Karpas-422 (cell line): ENCODE measurements at regions not wholly inside any gene's neighbourhood (a gene's known extent, or its start where the extent isn't known, plus 50 kb on each side); places are given as distances from the start of the nearest gene placed in this dataset.

ENCODE experiments used
- DNase-seq: peaks from one replicate; pipeline ENCODE4 v3.0.0-alpha.2; 2015
- H2AFZ ChIP-seq: fragments of 200-600 bp; sonication (generic); 2 replicates; pipeline ENCODE4 v1.6.1; 2014; ENCODE audit warnings: antibody characterized with exemption, low read length, mixed read lengths
- H3K27ac ChIP-seq: fragments of 200-600 bp; sonication (generic); 2 replicates; pipeline ENCODE4 v1.5.1; 2014; ENCODE audit warnings: mild to moderate bottlenecking, low read length, moderate library complexity
- H3K27me3 ChIP-seq: fragments of 200-600 bp; sonication (generic); 2 replicates; pipeline ENCODE4 v1.6.1; 2014; ENCODE audit warnings: low read length, mixed read lengths
- H3K36me3 ChIP-seq: fragments of 200-600 bp; sonication (generic); 2 replicates; pipeline ENCODE4 v1.6.1; 2014; ENCODE audit warnings: low read length, mixed read lengths; ENCODE audit not compliant: insufficient read depth
- H3K4me1 ChIP-seq: fragments of 200-600 bp; sonication (generic); 2 replicates; pipeline ENCODE4 v1.6.1; 2014; ENCODE audit warnings: mild to moderate bottlenecking, low read length, mixed read lengths
- H3K4me2 ChIP-seq: fragments of 200-600 bp; sonication (generic); 2 replicates; pipeline ENCODE4 v1.6.1; 2014; ENCODE audit warnings: low read length, low read depth, mild to moderate bottlenecking; ENCODE audit not compliant: poor library complexity, severe bottlenecking
- H3K4me3 ChIP-seq: fragments of 200-600 bp; sonication (generic); 2 replicates; pipeline ENCODE4 v1.5.1; 2014; ENCODE audit warnings: mild to moderate bottlenecking, antibody characterized with exemption, low read length, mixed read lengths
- H3K79me2 ChIP-seq: fragments of 200-600 bp; sonication (generic); 2 replicates; pipeline ENCODE4 v1.6.1; 2014; ENCODE audit warnings: mild to moderate bottlenecking, low read length, mixed read lengths
- H3K9ac ChIP-seq: fragments of 200-600 bp; sonication (generic); 2 replicates; pipeline ENCODE4 v1.6.0; 2014; ENCODE audit warnings: low read length
- H3K9me2 ChIP-seq: fragments of 200-600 bp; sonication (generic), shearing (Covaris generic); replicated peaks from 2 replicates; pipeline ENCODE4 v1.6.0; 2014; ENCODE audit warnings: mild to moderate bottlenecking, low read length, moderate library complexity; ENCODE audit not compliant: insufficient read depth
- H3K9me3 ChIP-seq: fragments of 300-700, 200-600 bp; sonication (generic); 2 replicates; pipeline ENCODE4 v1.6.1; 2014; ENCODE audit warnings: low read length, mixed read lengths
- H4K20me1 ChIP-seq: fragments of 200-600 bp; sonication (generic); 2 replicates; pipeline ENCODE4 v1.6.1; 2014; ENCODE audit warnings: mild to moderate bottlenecking, antibody characterized with exemption, low read length, low read depth; ENCODE audit not compliant: insufficient read depth

- Histone ChIP-seq H2AFZ (no peak overlapping the region), H4K20me1 (no peaks in the 10 kb centered on the region), H3K27ac (no peak overlapping the region), H3K9me2 (no peaks in the 10 kb centered on the region), H3K79me2 (no peaks in the 10 kb centered on the region), H3K27me3 (no peaks in the 10 kb centered on the region), H3K4me2 (no peak overlapping the region), H3K36me3 (no peaks in the 10 kb centered on the region), H3K4me3 (no peak overlapping the region), H3K9ac (no peak overlapping the region), H3K4me1 (no peaks in the 10 kb centered on the region), H3K9me3 (peaks cover 23% of the 10 kb centered on the region)
- DNase-seq = no peak
Observed at GRCh38 chr3:162168715-162169114, 672.1 kb downstream of the OTOL1 start.

GRCh38 chr3:162170581-162170980 lies 674.0 kb downstream of the OTOL1 start:
- H4K20me1 ChIP-seq = no peaks in the 10 kb centered on the region
- no peak for DNase-seq
- H3K4me3 ChIP-seq = no peak overlapping the region
- H3K4me2 ChIP-seq = no peak overlapping the region
- no peaks in the 10 kb centered on the region for H3K36me3 ChIP-seq
- H3K79me2 ChIP-seq = no peaks in the 10 kb centered on the region
- peaks cover 18% of the 10 kb centered on the region for H3K9me3 ChIP-seq
- no peaks in the 10 kb centered on the region for H3K9me2 ChIP-seq
- H3K9ac ChIP-seq = no peak overlapping the region
- no peak overlapping the region for H2AFZ ChIP-seq
- no peak overlapping the region for H3K27ac ChIP-seq
- no peaks in the 10 kb centered on the region for H3K4me1 ChIP-seq
- no peaks in the 10 kb centered on the region for H3K27me3 ChIP-seq

- H3K79me2 ChIP-seq = no peaks in the 10 kb centered on the region
Observed at GRCh38 chr3:162171970-162172369, 675.4 kb downstream of the OTOL1 start.

GRCh38 chr3:162175145-162175544 lies 678.5 kb downstream of the OTOL1 start:
- Histone ChIP-seq H2AFZ (no peak overlapping the region), H4K20me1 (no peaks in the 10 kb centered on the region), H3K4me1 (no peaks in the 10 kb centered on the region), H3K36me3 (no peaks in the 10 kb centered on the region), H3K4me2 (no peak overlapping the region), H3K4me3 (no peak overlapping the region), H3K27ac (no peak overlapping the region), H3K9me2 (no peaks in the 10 kb centered on the region), H3K9ac (no peak overlapping the region), H3K9me3 (peaks cover 23% of the 10 kb centered on the region), H3K27me3 (no peaks in the 10 kb centered on the region), H3K79me2 (no peaks in the 10 kb centered on the region)
- no peak for DNase-seq

More at GRCh38 chr3:162171970-162172369, 675.4 kb downstream of the OTOL1 start:
- Histone ChIP-seq H3K27me3 (no peaks in the 10 kb centered on the region), H3K9me2 (no peaks in the 10 kb centered on the region), H4K20me1 (no peaks in the 10 kb centered on the region), H3K4me1 (no peaks in the 10 kb centered on the region), H3K9ac (no peak overlapping the region), H3K27ac (no peak overlapping the region), H2AFZ (no peak overlapping the region), H3K4me2 (no peak overlapping the region), H3K4me3 (no peak overlapping the region), H3K9me3 (peaks cover 17% of the 10 kb centered on the region), H3K36me3 (no peaks in the 10 kb centered on the region)
- DNase-seq = no peak

- Histone ChIP-seq H2AFZ (no peak overlapping the region), H3K79me2 (no peaks in the 10 kb centered on the region), H3K27me3 (no peaks in the 10 kb centered on the region), H4K20me1 (no peaks in the 10 kb centered on the region), H3K9me2 (no peaks in the 10 kb centered on the region), H3K36me3 (no peaks in the 10 kb centered on the region), H3K4me2 (no peak overlapping the region), H3K9ac (no peak overlapping the region), H3K9me3 (peaks cover 28% of the 10 kb centered on the region), H3K4me1 (no peaks in the 10 kb centered on the region), H3K27ac (no peak overlapping the region), H3K4me3 (no peak overlapping the region)
- no peak for DNase-seq
Observed at GRCh38 chr3:162175878-162176277, 679.3 kb downstream of the OTOL1 start.

GRCh38 chr3:162183440-162183839 lies 686.8 kb downstream of the OTOL1 start:
- Histone ChIP-seq H3K27ac (no peak overlapping the region), H3K79me2 (no peaks in the 10 kb centered on the region), H3K36me3 (no peaks in the 10 kb centered on the region), H3K9me2 (no peaks in the 10 kb centered on the region), H3K9me3 (peaks cover 26% of the 10 kb centered on the region), H3K4me2 (no peak overlapping the region), H3K4me3 (no peak overlapping the region), H3K4me1 (no peaks in the 10 kb centered on the region), H3K27me3 (no peaks in the 10 kb centered on the region), H3K9ac (no peak overlapping the region), H4K20me1 (no peaks in the 10 kb centered on the region), H2AFZ (no peak overlapping the region)
- no peak for DNase-seq

GRCh38 chr3:162192340-162193029 lies 695.9 kb downstream of the OTOL1 start:
- Histone ChIP-seq H2AFZ (no peak overlapping the region), H3K4me2 (no peak overlapping the region)

GRCh38 chr3:162193148-162194095 lies 696.8 kb downstream of the OTOL1 start:
- no peaks in the 10 kb centered on the region for H3K79me2 ChIP-seq
- H3K9ac ChIP-seq = no peak overlapping the region
- no peak overlapping the region for H3K27ac ChIP-seq
- no peaks in the 10 kb centered on the region for H3K36me3 ChIP-seq
- no peaks in the 10 kb centered on the region for H3K4me1 ChIP-seq
- H3K4me2 ChIP-seq = no peak overlapping the region
- no peaks in the 10 kb centered on the region for H3K27me3 ChIP-seq
- no peaks in the 10 kb centered on the region for H3K9me2 ChIP-seq
- DNase-seq = no peak
- H3K9me3 ChIP-seq = peaks cover 25% of the 10 kb centered on the region
- H4K20me1 ChIP-seq = no peaks in the 10 kb centered on the region
- H2AFZ ChIP-seq = no peak overlapping the region
- no peak overlapping the region for H3K4me3 ChIP-seq

More at GRCh38 chr3:162192340-162193029, 695.9 kb downstream of the OTOL1 start:
- H3K4me1 ChIP-seq = no peaks in the 10 kb centered on the region
- H3K9me3 ChIP-seq = peaks cover 22% of the 10 kb centered on the region
- DNase-seq = no peak
- no peaks in the 10 kb centered on the region for H4K20me1 ChIP-seq
- no peaks in the 10 kb centered on the region for H3K9me2 ChIP-seq
- no peaks in the 10 kb centered on the region for H3K79me2 ChIP-seq
- H3K27ac ChIP-seq = no peak overlapping the region
- H3K4me3 ChIP-seq = no peak overlapping the region
- no peak overlapping the region for H3K9ac ChIP-seq
- H3K36me3 ChIP-seq = no peaks in the 10 kb centered on the region
- no peaks in the 10 kb centered on the region for H3K27me3 ChIP-seq
